Stomach smooth muscle (tissue), 2 donors: ENCODE measurements at regions not wholly inside any gene's neighbourhood (a gene's known extent, or its start where the extent isn't known, plus 50 kb on each side); places are given as distances from the start of the nearest gene placed in this dataset.
"Not testable (repeated sequence)": the region's sequence is repeated elsewhere in the genome, so short reads cannot be mapped to it uniquely, and the experiment has no call there.

ENCODE experiments used
- H3K27ac ChIP-seq: one replicate; pipeline ENCODE4 v1.7.0; 2013; ENCODE audit warnings: mild to moderate bottlenecking, low read length, inconsistent platforms
- H3K27me3 ChIP-seq, 2 donors: one replicate each; pipeline ENCODE4 v1.7.0; 2013; ENCODE audit warnings: low read length in 2 of 2; ENCODE audit not compliant: insufficient read depth in 2 of 2, control insufficient read depth in 1 of 2
- H3K36me3 ChIP-seq, 2 donors: one replicate each; pipeline ENCODE4 v1.7.0; 2013; ENCODE audit warnings: low read length in 2 of 2; ENCODE audit not compliant: control insufficient read depth in 2 of 2, insufficient read depth in 2 of 2
- H3K4me1 ChIP-seq: one replicate; pipeline ENCODE4 v1.7.0; 2013; ENCODE audit warnings: low read length; ENCODE audit not compliant: control insufficient read depth, insufficient read depth
- H3K4me3 ChIP-seq, 2 donors: one replicate each; pipeline ENCODE4 v1.7.0; 2013; ENCODE audit warnings: low read length in 2 of 2
- H3K9ac ChIP-seq, 2 donors: one replicate each; pipeline ENCODE4 v1.7.0; 2013; ENCODE audit warnings: low read length in 2 of 2, mild to moderate bottlenecking in 1 of 2
- H3K9me3 ChIP-seq, 2 donors: one replicate each; pipeline ENCODE4 v1.7.0; 2013; ENCODE audit warnings: low read length in 2 of 2; ENCODE audit not compliant: control insufficient read depth in 2 of 2
- donor health status: healthy.
- donor health status: Pancreatic carcinoma.

GRCh38 chr3:17820704-17821103, 78.3 kb upstream of the TBC1D5 start:
- Histone ChIP-seq H3K4me1 (no peaks in the 10 kb centered on the region), H3K9me3 (no peaks in the 10 kb centered on the region), H3K4me3 (no peak overlapping the region), H3K9ac (no peak overlapping the region), H3K27me3 (no peaks in the 10 kb centered on the region), H3K27ac (no peak overlapping the region), H3K36me3 (no peaks in the 10 kb centered on the region)

- Histone ChIP-seq H3K9me3 (no peaks in the 10 kb centered on the region), H3K27me3 (no peaks in the 10 kb centered on the region), H3K27ac (no peak overlapping the region), H3K9ac (no peak overlapping the region), H3K4me1 (no peaks in the 10 kb centered on the region), H3K4me3 (no peak overlapping the region), H3K36me3 (no peaks in the 10 kb centered on the region)
Observed at GRCh38 chr3:17820275-17820674, 77.8 kb upstream of the TBC1D5 start.

- not testable (repeated sequence) for H3K4me1 ChIP-seq, H3K27ac ChIP-seq, H3K36me3 ChIP-seq, H3K9me3 ChIP-seq, H3K9ac ChIP-seq, H3K27me3 ChIP-seq, H3K4me3 ChIP-seq
Observed at GRCh38 chr3:17817973-17818372, 75.5 kb upstream of the TBC1D5 start.

- H3K27ac ChIP-seq: no peak overlapping the region
- no peaks in the 10 kb centered on the region for H3K36me3 ChIP-seq
- H3K4me1 ChIP-seq: no peaks in the 10 kb centered on the region
- no peak overlapping the region for H3K9ac ChIP-seq
- H3K27me3 ChIP-seq: no peaks in the 10 kb centered on the region
- H3K4me3 ChIP-seq: no peak overlapping the region
- H3K9me3 ChIP-seq: no peaks in the 10 kb centered on the region
Observed at GRCh38 chr3:17817545-17817944, 75.1 kb upstream of the TBC1D5 start.

GRCh38 chr3:17816839-17817238, 74.4 kb upstream of the TBC1D5 start:
- H3K9ac ChIP-seq, H3K9me3 ChIP-seq, H3K27ac ChIP-seq, H3K4me1 ChIP-seq, H3K27me3 ChIP-seq, H3K36me3 ChIP-seq, H3K4me3 ChIP-seq: not testable (repeated sequence)

GRCh38 chr3:17812328-17812727, 69.9 kb upstream of the TBC1D5 start:
- not testable (repeated sequence) for H3K4me3 ChIP-seq, H3K4me1 ChIP-seq, H3K36me3 ChIP-seq, H3K9me3 ChIP-seq, H3K9ac ChIP-seq, H3K27ac ChIP-seq, H3K27me3 ChIP-seq

- no peaks in the 10 kb centered on the region for H3K4me1 ChIP-seq
- no peaks in the 10 kb centered on the region for H3K36me3 ChIP-seq
- no peaks in the 10 kb centered on the region for H3K27me3 ChIP-seq
- H3K9me3 ChIP-seq: no peaks in the 10 kb centered on the region
- no peak overlapping the region for H3K4me3 ChIP-seq
- no peak overlapping the region for H3K27ac ChIP-seq
- no peak overlapping the region for H3K9ac ChIP-seq
Observed at GRCh38 chr3:17811646-17812045, 69.2 kb upstream of the TBC1D5 start.

GRCh38 chr3:17810759-17811158, 68.3 kb upstream of the TBC1D5 start:
- Histone ChIP-seq H3K4me1 (no peaks in the 10 kb centered on the region), H3K9me3 (no peaks in the 10 kb centered on the region), H3K36me3 (no peaks in the 10 kb centered on the region), H3K27me3 (no peaks in the 10 kb centered on the region), H3K27ac (no peak overlapping the region), H3K9ac (no peak overlapping the region), H3K4me3 (no peak overlapping the region)

- no peaks in the 10 kb centered on the region for H3K36me3 ChIP-seq
- H3K4me3 ChIP-seq: no peak overlapping the region
- H3K9ac ChIP-seq: no peak overlapping the region
- no peaks in the 10 kb centered on the region for H3K4me1 ChIP-seq
- H3K27ac ChIP-seq: no peak overlapping the region
- H3K9me3 ChIP-seq: no peaks in the 10 kb centered on the region
- no peaks in the 10 kb centered on the region for H3K27me3 ChIP-seq
Observed at GRCh38 chr3:17808994-17809393, 66.6 kb upstream of the TBC1D5 start.

- H3K27me3 ChIP-seq: no peaks in the 10 kb centered on the region
- H3K27ac ChIP-seq: no peak overlapping the region
- H3K4me3 ChIP-seq: no peak overlapping the region
- H3K4me1 ChIP-seq: no peaks in the 10 kb centered on the region
- H3K9ac ChIP-seq: no peak overlapping the region
- no peaks in the 10 kb centered on the region for H3K9me3 ChIP-seq
- H3K36me3 ChIP-seq: no peaks in the 10 kb centered on the region
Observed at GRCh38 chr3:17806876-17807275, 64.4 kb upstream of the TBC1D5 start.

GRCh38 chr3:17806201-17806600, 63.8 kb upstream of the TBC1D5 start:
- no peaks in the 10 kb centered on the region for H3K36me3 ChIP-seq
- no peaks in the 10 kb centered on the region for H3K27me3 ChIP-seq
- no peaks in the 10 kb centered on the region for H3K4me1 ChIP-seq
- H3K27ac ChIP-seq: no peak overlapping the region
- no peak overlapping the region for H3K9ac ChIP-seq
- H3K4me3 ChIP-seq: no peak overlapping the region
- no peaks in the 10 kb centered on the region for H3K9me3 ChIP-seq

- H3K4me3 ChIP-seq: no peak overlapping the region
- no peaks in the 10 kb centered on the region for H3K9me3 ChIP-seq
- no peaks in the 10 kb centered on the region for H3K27me3 ChIP-seq
- H3K4me1 ChIP-seq: no peaks in the 10 kb centered on the region
- no peaks in the 10 kb centered on the region for H3K36me3 ChIP-seq
- H3K9ac ChIP-seq: no peak overlapping the region
- H3K27ac ChIP-seq: no peak overlapping the region
Observed at GRCh38 chr3:17805461-17805940, 63.1 kb upstream of the TBC1D5 start.
